ENCODE measurements at regions not wholly inside any gene's neighbourhood (a gene's known extent, or its start where the extent isn't known, plus 50 kb on each side); places are given as distances from the start of the nearest gene placed in this dataset.

GRCh38 chr13:90094357-90094756 is 1253.1 kb upstream of the MIR17HG start:
- Histone ChIP-seq H3K9me3 (peaks cover 0 to 14% (median 0%) of the 10 kb centered on the region in 11 donors), H3K36me3 (no peaks in the 10 kb centered on the region), H3K27ac (no peak overlapping the region), H3K4me3 (no peak overlapping the region), H3K27me3 (no peaks in the 10 kb centered on the region), H3K4me1 (no peaks in the 10 kb centered on the region)
- no peak for ATAC-seq
- intact Hi-C loops (cut with DNase I) = no loop called here
- WGBS, 2 donors = 84 to 92% methylated on average over 2 of the region's 2 CpGs
- TF ChIP-seq, protein P1, sequence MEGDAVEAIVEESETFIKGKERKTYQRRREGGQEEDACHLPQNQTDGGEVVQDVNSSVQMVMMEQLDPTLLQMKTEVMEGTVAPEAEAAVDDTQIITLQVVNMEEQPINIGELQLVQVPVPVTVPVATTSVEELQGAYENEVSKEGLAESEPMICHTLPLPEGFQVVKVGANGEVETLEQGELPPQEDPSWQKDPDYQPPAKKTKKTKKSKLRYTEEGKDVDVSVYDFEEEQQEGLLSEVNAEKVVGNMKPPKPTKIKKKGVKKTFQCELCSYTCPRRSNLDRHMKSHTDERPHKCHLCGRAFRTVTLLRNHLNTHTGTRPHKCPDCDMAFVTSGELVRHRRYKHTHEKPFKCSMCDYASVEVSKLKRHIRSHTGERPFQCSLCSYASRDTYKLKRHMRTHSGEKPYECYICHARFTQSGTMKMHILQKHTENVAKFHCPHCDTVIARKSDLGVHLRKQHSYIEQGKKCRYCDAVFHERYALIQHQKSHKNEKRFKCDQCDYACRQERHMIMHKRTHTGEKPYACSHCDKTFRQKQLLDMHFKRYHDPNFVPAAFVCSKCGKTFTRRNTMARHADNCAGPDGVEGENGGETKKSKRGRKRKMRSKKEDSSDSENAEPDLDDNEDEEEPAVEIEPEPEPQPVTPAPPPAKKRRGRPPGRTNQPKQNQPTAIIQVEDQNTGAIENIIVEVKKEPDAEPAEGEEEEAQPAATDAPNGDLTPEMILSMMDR (IDR thresholded peaks at IDR 0.05) = no peak
- no peak for DNase-seq

GRCh38 chr13:90098577-90098976 is 1248.9 kb upstream of the MIR17HG start:
- intact Hi-C loops (cut with DNase I) = no loop called here
- no peak for ATAC-seq
- no peak overlapping the region for H3K27ac ChIP-seq
- TF ChIP-seq, protein P1 (IDR thresholded peaks at IDR 0.05) = no peak
- WGBS, 2 donors = 82 to 90% methylated on average over 4 of the region's 4 CpGs
- no peaks in the 10 kb centered on the region for H3K4me1 ChIP-seq
- peaks cover 0 to 37% (median 0%) of the 10 kb centered on the region in 11 donors for H3K9me3 ChIP-seq
- no peak for DNase-seq
- H3K36me3 ChIP-seq = no peaks in the 10 kb centered on the region
- H3K27me3 ChIP-seq = no peaks in the 10 kb centered on the region
- H3K4me3 ChIP-seq = no peak overlapping the region

DNA sequence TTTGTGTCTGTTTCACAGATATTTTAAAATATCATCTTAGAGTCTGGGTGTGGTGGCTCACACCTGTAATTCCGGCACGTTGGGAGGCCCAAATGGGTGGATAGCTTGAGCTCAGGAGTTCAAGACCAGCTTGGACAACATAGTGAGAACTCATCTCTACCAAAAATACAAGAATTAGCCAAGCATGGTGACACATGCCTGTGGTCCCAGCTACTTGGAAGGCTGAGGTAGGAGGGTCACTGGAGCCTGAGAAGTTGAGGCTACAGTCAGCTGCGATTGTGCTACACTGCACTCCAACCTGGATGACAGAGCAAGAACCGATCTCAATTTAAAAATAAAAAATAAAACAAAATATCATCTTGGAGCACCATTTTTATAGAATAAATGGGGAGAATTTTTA is 1247.6 kb upstream of the MIR17HG start:
- Histone ChIP-seq H3K36me3 (no peaks in the 10 kb centered on the region), H3K4me1 (no peaks in the 10 kb centered on the region), H3K27ac (no peak overlapping the region), H3K27me3 (no peaks in the 10 kb centered on the region), H3K9me3 (peaks cover 0 to 34% (median 0%) of the 10 kb centered on the region in 11 donors), H3K4me3 (no peak overlapping the region)
- TF ChIP-seq, protein P1 (IDR thresholded peaks at IDR 0.05) = no peak
- intact Hi-C loops (cut with DNase I) = no loop called here
- WGBS, 2 donors = 87 to 91% methylated on average over 4 of the region's 4 CpGs
- ATAC-seq = no peak
- no peak for DNase-seq

DNA sequence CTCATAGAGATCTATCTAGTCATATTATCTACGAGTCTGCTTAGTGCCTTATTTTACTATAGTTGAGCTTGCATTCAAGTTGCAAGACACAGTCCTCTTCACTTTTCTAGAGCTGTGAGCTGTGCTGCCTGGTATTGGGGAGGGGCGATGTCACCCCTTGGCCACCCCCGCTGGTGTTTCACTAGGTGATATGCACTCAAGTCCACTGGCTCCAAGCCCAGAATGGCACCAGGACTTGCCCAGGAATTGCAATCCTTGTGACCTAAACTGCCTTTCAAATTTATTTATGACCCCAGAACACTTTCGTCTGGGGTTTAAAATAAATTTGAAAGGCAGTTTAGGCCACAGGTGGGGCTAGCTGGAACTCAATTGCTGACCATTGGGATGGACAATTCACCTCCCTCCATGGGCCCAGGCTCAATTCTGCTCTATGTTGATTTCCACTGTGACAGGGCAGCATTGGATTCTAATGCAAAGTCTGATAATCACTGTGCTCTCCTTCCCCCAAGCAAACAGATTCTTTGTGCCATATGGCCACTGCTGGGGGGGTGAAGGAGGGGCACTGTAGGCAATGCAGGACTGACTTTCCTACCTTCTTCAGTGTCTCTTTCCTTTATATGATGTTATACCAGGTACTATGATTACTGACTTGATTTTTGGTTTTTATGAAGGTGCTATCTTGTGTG is 1244.2 kb upstream of the MIR17HG start:
- Histone ChIP-seq H3K9me3 (peaks cover 0 to 26% (median 0%) of the 10 kb centered on the region in 11 donors), H3K4me1 (no peaks in the 10 kb centered on the region), H3K27me3 (no peaks in the 10 kb centered on the region), H3K4me3 (no peak overlapping the region), H3K27ac (no peak overlapping the region), H3K36me3 (no peaks in the 10 kb centered on the region)
- DNase-seq (no peak), ATAC-seq (no peak)
- TF ChIP-seq, protein P1 (IDR thresholded peaks at IDR 0.05) = no peak
- 58 to 64% methylated on average over 4 of the region's 4 CpGs for WGBS, 2 donors
- intact Hi-C loops (cut with DNase I) = no loop called here

Measured in heart right ventricle (tissue), 16 donors.